IMR-90 (cell line): ENCODE measurements at regions not wholly inside any gene's neighbourhood (a gene's known extent, or its start where the extent isn't known, plus 50 kb on each side); places are given as distances from the start of the nearest gene placed in this dataset.

Experiments
- ATAC-seq: fragments of 200-7000 bp; cut with Tn5 transposase; 2 replicates; pipeline ENCODE4 v1.9.1; 2020; ENCODE audit warnings: low read depth, mild to moderate bottlenecking, moderate library complexity
- BruUV-seq: library from RNA; stranded (reverse); fragments of 400-500 nt; replicated peaks from 2 replicates; lab custom pipeline; 2021; lab: Mats Ljungman, UMichigan
- CTCF ChIA-PET: fragments of 300-600 bp; formaldehyde crosslinking; extraction: SDS; loops from one replicate; lab custom pipeline; 2021; ENCODE audit warnings: antibody characterized with exemption; lab: Yijun Ruan, JAX
- POLR2A ChIA-PET: fragments of 300-600 bp; sonication (Branson Sonifier 250); formaldehyde crosslinking; loops from one replicate; lab custom pipeline; 2022; ENCODE audit warnings: antibody characterized with exemption; ENCODE audit not compliant: unreplicated experiment; lab: Charles Lee
- DNase-seq: peaks from one replicate; pipeline ENCODE4 v3.0.0; 2013
- H2AFZ ChIP-seq: replicated peaks from 2 replicates; pipeline ENCODE3; 2013; ENCODE audit warnings: low read length, mild to moderate bottlenecking; ENCODE audit not compliant: poor library complexity
- H2AK5ac ChIP-seq: 2 replicates; pipeline ENCODE4 v1.6.1; 2013; ENCODE audit warnings: low read depth, low read length, inconsistent platforms
- H2AK9ac ChIP-seq: replicated peaks from 2 replicates; pipeline ENCODE3; 2013; ENCODE audit warnings: mild to moderate bottlenecking, low read depth, low read length, moderate library complexity; ENCODE audit not compliant: poor library complexity
- H2BK120ac ChIP-seq: 2 replicates; pipeline ENCODE4 v1.6.1; 2013; ENCODE audit warnings: low read depth, low read length, inconsistent platforms
- H2BK15ac ChIP-seq: 3 replicates; pipeline ENCODE4 v1.6.1; 2013; ENCODE audit warnings: low read depth, low read length, inconsistent platforms
- H2BK20ac ChIP-seq: 2 replicates; pipeline ENCODE4 v1.6.1; 2013; ENCODE audit warnings: low read depth, mild to moderate bottlenecking, inconsistent platforms, low read length, moderate library complexity
- H2BK5ac ChIP-seq: 2 replicates; pipeline ENCODE4 v1.6.1; 2013; ENCODE audit warnings: mild to moderate bottlenecking, low read depth, low read length, inconsistent platforms; ENCODE audit not compliant: poor library complexity, severe bottlenecking
- H3K14ac ChIP-seq: replicated peaks from 2 replicates; pipeline ENCODE4 v1.6.1; 2013; ENCODE audit warnings: low read depth, low read length, inconsistent platforms
- H3K18ac ChIP-seq: 2 replicates; pipeline ENCODE4 v1.6.1; 2013; ENCODE audit warnings: low read depth, low read length, control low read depth
- H3K23ac ChIP-seq: 2 replicates; pipeline ENCODE4 v1.6.1; 2013; ENCODE audit warnings: low read depth, low read length, inconsistent platforms
- H3K27ac ChIP-seq: 2 replicates; pipeline ENCODE4 v1.5.1; 2013; ENCODE audit warnings: mild to moderate bottlenecking, control low read depth, low read length; ENCODE audit not compliant: insufficient read depth
- H3K27me3 ChIP-seq: 2 replicates; pipeline ENCODE4 v1.6.1; 2013; ENCODE audit warnings: low read length; ENCODE audit not compliant: control insufficient read depth, insufficient read depth
- H3K36me3 ChIP-seq: 2 replicates; pipeline ENCODE4 v1.6.1; 2013; ENCODE audit warnings: low read length, mixed read lengths; ENCODE audit not compliant: control insufficient read depth, insufficient read depth
- H3K4ac ChIP-seq: 2 replicates; pipeline ENCODE4 v1.6.1; 2013; ENCODE audit warnings: low read depth, low read length, inconsistent platforms
- H3K4me1 ChIP-seq: 2 replicates; pipeline ENCODE4 v1.6.1; 2013; ENCODE audit warnings: low read length, mixed read lengths; ENCODE audit not compliant: control insufficient read depth, insufficient read depth
- H3K4me2 ChIP-seq: 2 replicates; pipeline ENCODE4 v1.6.1; 2013; ENCODE audit warnings: low read depth, mild to moderate bottlenecking, control low read depth, low read length, moderate library complexity
- H3K4me3 ChIP-seq: 2 replicates; pipeline ENCODE4 v1.5.1; 2013; ENCODE audit warnings: low read depth, mild to moderate bottlenecking, control low read depth, low read length, moderate library complexity; ENCODE audit not compliant: insufficient read depth
- H3K56ac ChIP-seq: 2 replicates; pipeline ENCODE4 v1.6.1; 2013; ENCODE audit warnings: low read length, inconsistent platforms; ENCODE audit not compliant: insufficient read depth; ENCODE audit errors: extremely low read depth
- H3K79me1 ChIP-seq, 2 experiments: 2 replicates each; pipeline ENCODE4 v1.6.1; 2013; ENCODE audit warnings: low read length in 2 of 2, inconsistent platforms in 1 of 2, low read depth in 1 of 2
- H3K9ac ChIP-seq: 2 replicates; pipeline ENCODE4 v1.6.1; 2013; ENCODE audit warnings: low read depth, low read length, control low read depth
- H3K9me1 ChIP-seq: 2 replicates; pipeline ENCODE4 v1.6.1; 2013; ENCODE audit warnings: low read length, inconsistent platforms; ENCODE audit not compliant: insufficient read depth
- H3K9me3 ChIP-seq: 2 replicates; pipeline ENCODE4 v1.6.1; 2013; ENCODE audit warnings: low read length; ENCODE audit not compliant: control insufficient read depth, insufficient read depth
- H4K20me1 ChIP-seq: 2 replicates; pipeline ENCODE4 v1.6.1; 2013; ENCODE audit warnings: low read length, inconsistent platforms; ENCODE audit not compliant: insufficient read depth
- H4K5ac ChIP-seq: 2 replicates; pipeline ENCODE4 v1.6.1; 2013; ENCODE audit warnings: mild to moderate bottlenecking, low read depth, low read length, control low read depth
- H4K8ac ChIP-seq, 2 experiments: 2 replicates each; pipeline ENCODE4 v1.6.1; 2013; ENCODE audit warnings: low read depth in 2 of 2, low read length in 2 of 2, control low read depth in 1 of 2, inconsistent platforms in 1 of 2
- H4K91ac ChIP-seq: 2 replicates; pipeline ENCODE4 v1.6.1; 2013; ENCODE audit warnings: low read depth, low read length, inconsistent platforms; ENCODE audit not compliant: insufficient read depth
- BHLHE40 ChIP-seq: fragments of 150-350 bp; IDR thresholded peaks from 2 replicates; pipeline ENCODE4 v1.6.1; 2016; ENCODE audit warnings: mild to moderate bottlenecking, low read depth, low read length
- CEBPB ChIP-seq: IDR thresholded peaks from 2 replicates; pipeline ENCODE4 v1.6.1; 2012; ENCODE audit warnings: low read depth, low read length, improper control_type of control experiment
- CHD1 ChIP-seq: IDR thresholded peaks from 2 replicates; pipeline ENCODE4 v1.6.1; 2012; ENCODE audit warnings: low read depth, low read length, improper control_type of control experiment
- FOS ChIP-seq: fragments of 150-350 bp; IDR thresholded peaks from 2 replicates; pipeline ENCODE4 v1.6.1; 2016; ENCODE audit warnings: low read depth, low read length
- MAFK ChIP-seq: IDR thresholded peaks from 2 replicates; pipeline ENCODE4 v1.6.1; 2012; ENCODE audit warnings: low read depth, low read length, improper control_type of control experiment
- MAZ ChIP-seq: IDR thresholded peaks from 2 replicates; pipeline ENCODE4 v1.6.1; 2012; ENCODE audit warnings: low read depth, mild to moderate bottlenecking, low read length, improper control_type of control experiment, moderate library complexity, borderline replicate concordance
- NFE2L2 ChIP-seq: fragments of 150-350 bp; IDR thresholded peaks from 2 replicates; pipeline ENCODE4 v1.6.1; 2016; ENCODE audit warnings: low read depth, mild to moderate bottlenecking, low read length
- RAD21 ChIP-seq: IDR thresholded peaks from 2 replicates; pipeline ENCODE4 v1.6.1; 2012; ENCODE audit warnings: low read length, improper control_type of control experiment
- RCOR1 ChIP-seq: IDR thresholded peaks from 2 replicates; pipeline ENCODE4 v1.6.1; 2012; ENCODE audit warnings: mild to moderate bottlenecking, low read length, improper control_type of control experiment; ENCODE audit not compliant: insufficient replicate concordance
- RFX5 ChIP-seq: IDR thresholded peaks from 2 replicates; pipeline ENCODE4 v1.8.0; 2012; ENCODE audit warnings: low read depth, mild to moderate bottlenecking, low read length, moderate library complexity
- SMC3 ChIP-seq: fragments of 150-350 bp; IDR thresholded peaks from 2 replicates; pipeline ENCODE4 v1.6.1; 2016; ENCODE audit warnings: low read depth, mild to moderate bottlenecking, antibody characterized with exemption, low read length, moderate library complexity
- WGBS, 2 experiments: methylation state at CpG; one replicate each; pipeline versions ENCODE4 v1.1.5 to v1.1.7; 2013; ENCODE audit warnings: missing lambda C conversion rate in 2 of 2; ENCODE audit not compliant: insufficient read length in 1 of 2; ENCODE audit errors: extremely low coverage in 2 of 2; 5-methylcytosine and 5-hydroxymethylcytosine counted together
- dilution Hi-C: fragments of 300-500 bp; cut with HindIII; formaldehyde crosslinking; loops from one replicate; pipeline ENCODE4 v1.14.3; 2018; ENCODE audit warnings: low sequenced_read_pairs; ENCODE audit not compliant: unreplicated experiment
- in situ Hi-C: fragments of 300-500 bp; cut with MboI; formaldehyde crosslinking; loops from 3 replicates; pipeline ENCODE4 v1.14.3; 2019; ENCODE audit warnings: low sequenced_read_pairs, inconsistent platforms, mixed read lengths
- intact Hi-C: fragments of 100-400 bp; cut with micrococcal nuclease; formaldehyde crosslinking; loops from 2 replicates; pipeline ENCODE4 v1.10.0; 2022
- TF ChIP-seq, protein P1 (sequence below): conservative IDR thresholded peaks from 2 replicates; pipeline ENCODE4 v1.5.1; 2012; ENCODE audit warnings: mild to moderate bottlenecking, low read depth, low read length, improper control_type of control experiment

DNA sequence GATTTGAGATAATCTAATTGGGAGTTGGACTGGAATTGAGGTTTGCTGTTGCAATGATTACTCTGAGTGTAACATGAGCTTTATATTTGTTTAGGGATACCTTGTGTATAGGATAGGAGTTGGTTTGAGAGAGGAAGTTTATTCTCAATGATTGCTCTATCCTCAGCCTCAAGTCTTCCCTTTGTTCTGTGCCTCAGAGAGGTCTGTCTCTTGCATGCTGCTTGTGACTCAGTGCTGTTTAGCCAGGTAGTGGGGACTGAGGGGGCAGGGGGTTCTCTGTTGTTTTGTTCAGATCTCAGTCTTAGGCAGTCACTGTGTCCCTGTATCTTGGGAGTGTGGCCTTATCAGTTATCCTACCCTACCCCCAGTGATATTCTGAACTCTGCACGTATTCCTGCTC, 192.1 kb downstream of the SPATA31D1 start:
- DNase-seq (no peak), ATAC-seq (peak; percentile 21; the same call in 1 of the 2 replicates)
- H3K9me1 ChIP-seq, result no peaks in the 10 kb centered on the region
- H3K27me3 ChIP-seq, result no peaks in the 10 kb centered on the region; the same call in 1 of the 2 replicates
- in situ Hi-C loops, result no loop called here
- intact Hi-C loops, result no loop called here
- CTCF ChIA-PET, result interaction anchor here (0.7 kb wide), 1 partner anchor 401 kb away, joined by 4 read pairs; no protein-coding TSS in a partner anchor
- H2BK15ac ChIP-seq, result no peak overlapping the region
- H2AK9ac ChIP-seq, result no peak overlapping the region
- POLR2A ChIA-PET, result no interaction called here
- no peak overlapping the region for H3K23ac ChIP-seq
- H3K9me3 ChIP-seq, result no peaks in the 10 kb centered on the region
- peaks cover 3% of the 10 kb centered on the region; the same call in 1 of the 2 replicates for H3K4me1 ChIP-seq
- no peak overlapping the region for H2AFZ ChIP-seq
- no peak overlapping the region for H3K4me3 ChIP-seq
- no peak overlapping the region for H3K18ac ChIP-seq
- H2BK5ac ChIP-seq, result no peak overlapping the region
- dilution Hi-C loops, result no loop called here
- H4K91ac ChIP-seq, result no peak overlapping the region
- H2BK20ac ChIP-seq, result no peak overlapping the region
- no peak overlapping the region for H4K8ac ChIP-seq
- H3K36me3 ChIP-seq, result no peaks in the 10 kb centered on the region
- no peak overlapping the region for H3K27ac ChIP-seq
- H2AK5ac ChIP-seq, result no peak overlapping the region
- H3K9ac ChIP-seq, result no peak overlapping the region
- no TSS peak for BruUV-seq
- H4K20me1 ChIP-seq, result no peaks in the 10 kb centered on the region
- no peak overlapping the region for H3K14ac ChIP-seq
- no peak overlapping the region; the same call in 1 of the 2 replicates for H3K4me2 ChIP-seq
- no CpG with 5 or more reads among the region's 1 CpG for WGBS, 2 experiments
- TF ChIP-seq RAD21, result no peak
- TF ChIP-seq MAFK, result no peak
- TF ChIP-seq BHLHE40, result no peak
- no peak for TF ChIP-seq NFE2L2
- TF ChIP-seq SMC3, result no peak
- no peak for TF ChIP-seq MAZ
- TF ChIP-seq, protein P1, sequence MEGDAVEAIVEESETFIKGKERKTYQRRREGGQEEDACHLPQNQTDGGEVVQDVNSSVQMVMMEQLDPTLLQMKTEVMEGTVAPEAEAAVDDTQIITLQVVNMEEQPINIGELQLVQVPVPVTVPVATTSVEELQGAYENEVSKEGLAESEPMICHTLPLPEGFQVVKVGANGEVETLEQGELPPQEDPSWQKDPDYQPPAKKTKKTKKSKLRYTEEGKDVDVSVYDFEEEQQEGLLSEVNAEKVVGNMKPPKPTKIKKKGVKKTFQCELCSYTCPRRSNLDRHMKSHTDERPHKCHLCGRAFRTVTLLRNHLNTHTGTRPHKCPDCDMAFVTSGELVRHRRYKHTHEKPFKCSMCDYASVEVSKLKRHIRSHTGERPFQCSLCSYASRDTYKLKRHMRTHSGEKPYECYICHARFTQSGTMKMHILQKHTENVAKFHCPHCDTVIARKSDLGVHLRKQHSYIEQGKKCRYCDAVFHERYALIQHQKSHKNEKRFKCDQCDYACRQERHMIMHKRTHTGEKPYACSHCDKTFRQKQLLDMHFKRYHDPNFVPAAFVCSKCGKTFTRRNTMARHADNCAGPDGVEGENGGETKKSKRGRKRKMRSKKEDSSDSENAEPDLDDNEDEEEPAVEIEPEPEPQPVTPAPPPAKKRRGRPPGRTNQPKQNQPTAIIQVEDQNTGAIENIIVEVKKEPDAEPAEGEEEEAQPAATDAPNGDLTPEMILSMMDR, result no peak
- no peak for TF ChIP-seq FOS
- no peak for TF ChIP-seq RFX5
- TF ChIP-seq CEBPB, result no peak
- no peak for TF ChIP-seq RCOR1
- no peak for TF ChIP-seq CHD1
- H4K5ac ChIP-seq, result no peak overlapping the region
- H3K4ac ChIP-seq, result no peak overlapping the region
- H2BK120ac ChIP-seq, result no peak overlapping the region
- no peaks in the 10 kb centered on the region for H3K79me1 ChIP-seq
- H3K56ac ChIP-seq, result no peak overlapping the region
